Mucosa of rectum (tissue), 2 donors: ENCODE measurements at regions not wholly inside any gene's neighbourhood (a gene's known extent, or its start where the extent isn't known, plus 50 kb on each side); places are given as distances from the start of the nearest gene placed in this dataset.

ENCODE experiments used
- H3K27ac ChIP-seq, 2 donors: one replicate each; pipeline ENCODE4 v1.7.0; 2013; ENCODE audit warnings: inconsistent platforms in 2 of 2, low read depth in 2 of 2, low read length in 2 of 2
- H3K27me3 ChIP-seq, 2 donors: one replicate each; pipeline ENCODE4 v1.7.0; 2013; ENCODE audit warnings: low read length in 2 of 2; ENCODE audit not compliant: control insufficient read depth in 2 of 2, insufficient read depth in 2 of 2
- H3K36me3 ChIP-seq, 2 donors: one replicate each; pipeline ENCODE4 v1.7.0; 2013; ENCODE audit warnings: low read length in 2 of 2; ENCODE audit not compliant: control insufficient read depth in 2 of 2, insufficient read depth in 2 of 2
- H3K4me1 ChIP-seq, 2 donors: one replicate each; pipeline ENCODE4 v1.7.0; 2013; ENCODE audit warnings: low read length in 2 of 2, mild to moderate bottlenecking in 1 of 2; ENCODE audit not compliant: control insufficient read depth in 2 of 2, insufficient read depth in 2 of 2
- H3K4me3 ChIP-seq, 2 donors: one replicate each; pipeline ENCODE4 v1.7.0; 2013; ENCODE audit warnings: low read length in 2 of 2
- H3K9ac ChIP-seq, 2 donors: one replicate each; pipeline ENCODE4 v1.7.0; 2013; ENCODE audit warnings: low read length in 2 of 2, low read depth in 1 of 2, mild to moderate bottlenecking in 1 of 2
- H3K9me3 ChIP-seq, 2 donors: one replicate each; pipeline ENCODE4 v1.7.0; 2013; ENCODE audit warnings: low read length in 2 of 2; ENCODE audit not compliant: control insufficient read depth in 2 of 2
- donor health status: healthy.
- donor health status: Normal muscosa, but diverticular disease.

- H3K9ac ChIP-seq: no peak overlapping the region
- H3K9me3 ChIP-seq: no peaks in the 10 kb centered on the region
- H3K4me1 ChIP-seq: peaks cover 0 to 15% of the 10 kb centered on the region in 2 donors
- H3K36me3 ChIP-seq: no peaks in the 10 kb centered on the region
- no peaks in the 10 kb centered on the region for H3K27me3 ChIP-seq
- H3K4me3 ChIP-seq: no peak overlapping the region
- no peak overlapping the region for H3K27ac ChIP-seq
Measured at GRCh38 chr2:19574778-19575260, 216.4 kb upstream of the OSR1 start.

- Histone ChIP-seq H3K36me3 (no peaks in the 10 kb centered on the region), H3K4me3 (no peak overlapping the region), H3K27me3 (no peaks in the 10 kb centered on the region), H3K27ac (no peak overlapping the region), H3K9me3 (no peaks in the 10 kb centered on the region), H3K4me1 (peaks cover 0 to 25% of the 10 kb centered on the region in 2 donors), H3K9ac (no peak overlapping the region)
Measured at GRCh38 chr2:19573784-19574183, 215.4 kb upstream of the OSR1 start.

- Histone ChIP-seq H3K4me1 (peaks cover 0 to 27% of the 10 kb centered on the region in 2 donors), H3K27me3 (no peaks in the 10 kb centered on the region), H3K9ac (no peak overlapping the region), H3K27ac (no peak overlapping the region), H3K4me3 (no peak overlapping the region), H3K9me3 (no peaks in the 10 kb centered on the region), H3K36me3 (no peaks in the 10 kb centered on the region)
Measured at GRCh38 chr2:19571773-19572172, 213.3 kb upstream of the OSR1 start.

- Histone ChIP-seq H3K4me3 (no peak overlapping the region), H3K27me3 (no peaks in the 10 kb centered on the region), H3K4me1 (peaks cover 0 to 15% of the 10 kb centered on the region in 2 donors)
Measured at GRCh38 chr2:19569300-19569791, 210.9 kb upstream of the OSR1 start.

GRCh38 chr2:19568809-19569208 lies 210.4 kb upstream of the OSR1 start:
- H3K9me3 ChIP-seq: no peaks in the 10 kb centered on the region
- H3K36me3 ChIP-seq: no peaks in the 10 kb centered on the region
- no peaks in the 10 kb centered on the region for H3K27me3 ChIP-seq
- no peak overlapping the region for H3K4me3 ChIP-seq
- peaks cover 0 to 13% of the 10 kb centered on the region in 2 donors for H3K4me1 ChIP-seq
- H3K27ac ChIP-seq: peak overlapping the region in 1 of 2 donors; percentile 7
- no peak overlapping the region for H3K9ac ChIP-seq

More at GRCh38 chr2:19569300-19569791, 210.9 kb upstream of the OSR1 start:
- Histone ChIP-seq H3K36me3 (no peaks in the 10 kb centered on the region), H3K27ac (peak overlapping the region in 1 of 2 donors; percentile 15), H3K9ac (peak overlapping the region in 1 of 2 donors; percentile 25), H3K9me3 (no peaks in the 10 kb centered on the region)

- Histone ChIP-seq H3K27ac (no peak overlapping the region), H3K4me3 (no peak overlapping the region), H3K36me3 (no peaks in the 10 kb centered on the region), H3K27me3 (no peaks in the 10 kb centered on the region), H3K9me3 (no peaks in the 10 kb centered on the region), H3K4me1 (peaks cover 0 to 3% of the 10 kb centered on the region in 2 donors), H3K9ac (no peak overlapping the region)
Measured at GRCh38 chr2:19560785-19561184, 202.4 kb upstream of the OSR1 start.

- Histone ChIP-seq H3K9me3 (no peaks in the 10 kb centered on the region), H3K36me3 (no peaks in the 10 kb centered on the region), H3K9ac (no peak overlapping the region), H3K4me3 (no peak overlapping the region), H3K4me1 (peaks cover 0 to 3% of the 10 kb centered on the region in 2 donors), H3K27ac (no peak overlapping the region), H3K27me3 (no peaks in the 10 kb centered on the region)
Measured at GRCh38 chr2:19559596-19560240, 201.3 kb upstream of the OSR1 start.

GRCh38 chr2:19556648-19557047 lies 198.2 kb upstream of the OSR1 start:
- no peak overlapping the region for H3K27ac ChIP-seq
- no peaks in the 10 kb centered on the region for H3K9me3 ChIP-seq
- H3K4me1 ChIP-seq: peaks cover 0 to 3% of the 10 kb centered on the region in 2 donors
- H3K9ac ChIP-seq: no peak overlapping the region
- H3K4me3 ChIP-seq: no peak overlapping the region
- no peaks in the 10 kb centered on the region for H3K27me3 ChIP-seq
- H3K36me3 ChIP-seq: no peaks in the 10 kb centered on the region

GRCh38 chr2:19554520-19554919 lies 196.1 kb upstream of the OSR1 start:
- no peak overlapping the region for H3K9ac ChIP-seq
- H3K9me3 ChIP-seq: no peaks in the 10 kb centered on the region
- peaks cover 0 to under 1% of the 10 kb centered on the region in 2 donors for H3K4me1 ChIP-seq

GRCh38 chr2:19552270-19552669 lies 193.8 kb upstream of the OSR1 start:
- no peaks in the 10 kb centered on the region for H3K4me1 ChIP-seq
- no peaks in the 10 kb centered on the region for H3K27me3 ChIP-seq
- no peak overlapping the region for H3K9ac ChIP-seq
- H3K4me3 ChIP-seq: no peak overlapping the region
- H3K9me3 ChIP-seq: no peaks in the 10 kb centered on the region
- no peak overlapping the region for H3K27ac ChIP-seq
- H3K36me3 ChIP-seq: no peaks in the 10 kb centered on the region

More at GRCh38 chr2:19554520-19554919, 196.1 kb upstream of the OSR1 start:
- H3K27me3 ChIP-seq: no peaks in the 10 kb centered on the region
- no peak overlapping the region for H3K4me3 ChIP-seq
- no peaks in the 10 kb centered on the region for H3K36me3 ChIP-seq
- H3K27ac ChIP-seq: no peak overlapping the region
